ENCODE measurements at regions not wholly inside any gene's neighbourhood (a gene's known extent, or its start where the extent isn't known, plus 50 kb on each side); places are given as distances from the start of the nearest gene placed in this dataset.

DNA sequence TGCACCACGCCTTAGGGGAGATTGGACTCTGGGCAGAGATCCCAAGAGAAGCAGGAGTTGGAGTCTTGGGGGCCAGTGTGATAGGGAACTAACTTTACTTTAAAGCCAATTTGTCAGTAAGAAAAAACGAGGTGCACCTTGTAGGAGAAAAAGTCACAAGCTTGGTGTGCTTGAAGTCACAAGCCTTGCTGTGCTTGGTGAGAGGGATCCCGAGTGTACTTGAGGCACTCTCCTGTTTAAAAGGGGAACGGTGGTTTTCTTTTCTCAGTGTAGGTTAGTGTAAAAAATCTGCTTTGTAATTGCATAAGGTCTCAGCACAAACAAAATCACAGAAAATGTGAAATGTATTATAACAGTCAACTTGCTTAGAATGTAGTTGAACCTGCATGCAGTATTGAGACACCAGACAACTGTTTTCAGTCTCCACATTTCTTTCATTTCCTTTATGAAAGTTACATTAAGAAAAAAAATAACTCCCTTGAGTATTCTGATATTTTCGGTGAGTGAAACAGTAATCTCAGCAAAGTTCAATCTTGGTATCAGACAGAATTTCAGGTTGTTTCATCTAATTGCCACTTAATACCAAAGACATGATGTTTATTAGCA, 111.1 kb upstream of the DUSP22 start:
- no peak for DNase-seq

DNA sequence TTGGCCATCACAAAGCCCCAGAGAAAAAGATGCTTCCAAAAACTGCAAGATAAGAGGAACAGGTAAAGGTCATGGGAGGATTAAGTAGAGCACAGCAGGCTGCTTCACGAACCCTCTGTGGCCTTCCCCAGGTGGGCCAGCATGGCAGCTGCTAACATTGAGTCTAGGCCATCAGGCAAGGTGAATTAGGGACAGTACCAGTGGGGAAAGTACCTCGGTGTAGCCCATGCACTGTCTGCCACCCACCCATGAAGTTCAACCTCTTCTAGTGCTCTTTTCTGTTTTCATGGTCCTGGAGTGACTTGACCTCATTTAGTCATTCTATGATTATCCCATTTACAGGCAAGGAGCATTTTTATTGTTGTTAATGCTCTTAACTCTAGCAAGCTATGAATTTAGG, 108.6 kb upstream of the DUSP22 start:
- DNase-seq, result no peak

DNA sequence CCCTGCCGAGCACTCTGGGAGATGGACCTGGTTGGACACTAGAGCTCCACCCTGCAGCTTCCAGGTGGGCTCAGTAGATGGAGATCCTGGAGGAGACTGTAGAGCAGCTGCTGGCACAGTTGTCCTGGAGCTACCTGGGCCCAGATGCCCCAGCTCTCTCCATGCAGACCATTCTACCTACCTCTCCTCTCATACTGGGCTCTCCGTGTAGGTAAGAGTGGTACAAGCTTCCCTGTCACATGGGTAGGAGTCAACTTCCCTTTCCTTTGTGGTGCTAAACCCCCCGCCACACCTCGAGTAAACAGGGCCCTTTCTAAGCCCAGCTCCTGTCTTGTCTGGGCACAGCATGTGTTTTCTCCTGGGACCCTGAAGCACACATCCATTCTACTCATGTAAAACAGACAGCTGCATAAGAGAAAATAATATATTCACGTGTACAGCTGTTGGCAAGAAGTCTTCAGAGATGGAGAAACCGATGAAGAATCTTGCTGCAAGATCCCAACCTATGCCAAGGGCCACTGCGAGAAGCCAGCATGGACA, 108.1 kb upstream of the DUSP22 start:
- DNase-seq, result no peak

DNA sequence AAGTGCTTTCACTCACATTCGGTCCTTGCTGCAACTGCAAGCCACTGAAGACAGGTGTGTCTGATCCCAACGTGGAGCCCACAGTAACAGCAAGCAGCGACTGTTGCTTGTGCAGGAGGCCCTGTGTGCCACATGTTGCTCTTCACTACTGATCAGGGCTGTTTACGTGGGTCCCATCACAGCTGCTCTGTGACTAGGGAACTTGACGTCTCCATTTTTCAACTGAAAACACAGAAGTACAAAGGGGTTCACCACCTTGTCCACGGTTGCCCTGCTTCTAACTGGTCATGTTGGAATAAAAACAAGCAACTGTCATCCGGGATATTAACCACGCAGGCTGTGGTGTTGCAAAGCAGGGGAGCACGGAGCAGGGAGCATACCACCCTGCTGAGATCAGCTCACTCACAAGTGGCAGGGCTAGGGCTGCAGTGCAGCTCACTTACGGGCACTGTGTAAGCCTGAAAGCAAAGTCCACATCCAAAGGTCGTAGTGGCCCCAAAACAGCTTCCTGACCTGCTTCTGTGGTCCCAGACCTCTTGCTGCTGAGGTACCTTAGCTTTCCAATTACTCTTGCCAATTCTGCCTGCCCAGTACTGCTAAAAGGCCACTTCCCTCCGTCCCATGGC, 105.8 kb upstream of the DUSP22 start:
- no peak for DNase-seq

DNA sequence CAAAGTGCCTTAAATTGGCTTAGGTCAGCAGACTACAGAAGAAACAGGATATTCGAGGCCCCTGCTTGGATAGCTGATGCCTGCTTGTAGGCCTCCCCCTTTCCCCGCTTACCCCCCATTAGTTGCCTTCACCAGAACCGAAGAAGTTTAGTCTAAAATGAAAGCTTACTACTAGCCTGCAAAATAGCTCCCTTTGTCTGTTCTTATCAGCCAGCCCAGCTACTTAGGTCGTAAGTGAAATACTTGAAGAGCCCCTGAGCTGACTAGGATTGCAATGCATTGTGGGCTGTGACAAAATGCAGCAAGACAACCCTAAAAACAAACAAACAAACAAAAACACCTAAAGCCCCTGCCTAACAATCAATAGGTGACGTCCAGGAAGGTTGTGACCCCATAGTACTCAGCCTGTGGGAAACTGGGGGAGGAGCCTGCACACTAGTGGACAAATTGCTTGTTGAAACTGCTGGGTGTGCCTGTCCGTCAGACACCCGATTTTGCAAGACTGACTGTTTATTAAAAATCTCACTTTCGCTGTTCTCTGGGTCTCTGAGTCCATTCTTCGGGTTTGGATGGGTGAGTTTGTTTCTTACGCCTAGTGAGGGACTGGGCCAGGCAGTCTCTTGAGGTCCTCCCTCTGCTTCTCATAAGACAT, 105.0 kb upstream of the DUSP22 start:
- DNase-seq, result no peak

DNA sequence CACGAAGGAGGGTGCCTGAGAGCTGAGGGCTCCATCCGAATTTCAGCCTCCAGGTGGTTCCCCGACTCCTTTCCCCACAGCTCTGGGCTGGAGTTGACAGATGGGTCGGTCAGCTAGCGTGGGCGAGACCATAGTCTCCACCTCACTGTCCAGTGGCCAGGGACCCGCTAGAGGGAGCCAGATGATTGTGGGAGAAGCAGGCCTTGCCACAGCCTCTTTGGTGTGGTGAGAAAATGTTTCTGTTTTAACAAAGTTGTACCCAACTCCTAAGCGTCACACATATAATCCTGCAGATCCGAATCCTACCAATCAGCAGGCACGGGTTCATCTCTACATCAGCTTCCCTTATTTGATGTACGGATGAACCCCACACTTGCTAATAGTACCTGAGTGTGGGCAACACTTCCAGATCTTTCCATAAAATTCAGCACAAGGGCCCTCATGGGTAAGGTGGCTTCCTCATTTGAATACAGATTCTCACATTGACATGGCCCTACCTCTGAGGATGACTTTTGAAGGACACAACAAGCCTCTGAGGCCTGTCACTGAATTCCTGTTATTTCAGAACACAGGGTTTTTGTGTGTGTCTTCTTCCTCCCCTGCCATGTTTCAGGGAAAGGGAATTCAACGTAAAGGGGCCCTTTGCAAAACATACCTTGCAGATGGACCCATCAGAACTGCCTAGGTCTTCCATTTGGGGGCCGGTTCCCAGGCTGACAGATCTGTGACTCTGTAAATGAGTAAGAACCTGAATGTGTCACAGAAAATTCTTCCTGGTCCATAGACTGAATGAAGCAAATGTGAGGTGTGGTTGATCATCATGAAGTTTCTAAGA, 103.2 kb upstream of the DUSP22 start:
- DNase-seq, result peak; percentile 23

DNA sequence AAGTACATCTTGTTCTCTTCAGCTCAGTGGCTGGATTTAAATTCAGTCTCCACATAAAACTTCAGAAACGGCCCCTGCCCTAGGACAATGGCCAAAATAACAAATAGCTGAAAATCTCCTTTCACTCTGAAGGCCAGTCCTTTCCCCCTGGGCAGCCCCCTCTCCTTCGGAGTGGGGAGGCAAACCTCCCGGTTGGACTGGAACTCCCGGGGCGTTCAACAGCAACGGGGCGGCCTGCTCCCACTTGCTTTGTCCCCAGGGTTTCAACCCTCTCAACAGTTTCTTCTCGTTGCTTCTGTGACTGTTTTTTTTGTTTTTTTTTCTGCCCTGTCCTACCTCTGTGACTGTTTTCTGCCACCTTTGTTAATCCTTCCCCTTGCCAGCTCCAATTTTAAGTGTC, 102.6 kb upstream of the DUSP22 start:
- DNase-seq, result no peak

DNA sequence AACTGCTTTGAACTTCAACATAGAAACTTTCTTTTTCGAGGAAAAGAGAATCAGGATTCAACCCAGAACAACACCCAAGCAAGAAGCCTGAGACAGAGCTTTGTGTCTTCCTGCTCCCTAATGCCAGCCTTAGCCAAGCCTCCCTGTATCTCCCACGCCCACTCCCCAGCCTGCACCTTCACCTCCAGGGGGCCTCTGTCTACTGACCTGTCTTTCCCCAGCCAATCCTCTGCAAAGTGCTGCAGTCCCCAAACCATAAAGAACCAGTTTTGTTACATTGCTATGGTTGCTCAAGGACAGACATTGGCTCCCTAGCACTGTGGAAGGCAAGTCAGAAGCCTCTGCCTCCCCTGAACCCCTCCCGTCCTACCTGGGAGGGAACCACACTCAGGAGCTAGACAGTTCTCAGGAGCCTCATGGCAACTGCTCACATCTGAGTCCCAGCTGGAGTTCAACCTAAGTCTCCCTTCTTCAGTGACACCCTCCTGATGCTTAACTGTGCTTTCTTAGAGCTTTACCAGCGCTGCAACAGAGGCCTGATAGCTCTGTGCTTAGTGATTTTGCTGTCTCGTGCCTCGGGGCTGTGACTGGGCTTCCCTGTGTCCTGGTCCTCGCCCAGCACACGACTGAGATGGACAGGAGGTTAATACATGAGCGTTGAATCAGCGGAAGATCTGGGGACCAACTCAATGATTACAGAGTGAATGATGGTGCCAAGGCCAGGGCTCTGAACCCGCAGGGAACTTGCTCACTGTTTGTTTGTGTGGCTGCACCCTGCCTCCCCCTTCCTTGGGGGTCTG, 101.5 kb upstream of the DUSP22 start:
- no peak for DNase-seq

DNA sequence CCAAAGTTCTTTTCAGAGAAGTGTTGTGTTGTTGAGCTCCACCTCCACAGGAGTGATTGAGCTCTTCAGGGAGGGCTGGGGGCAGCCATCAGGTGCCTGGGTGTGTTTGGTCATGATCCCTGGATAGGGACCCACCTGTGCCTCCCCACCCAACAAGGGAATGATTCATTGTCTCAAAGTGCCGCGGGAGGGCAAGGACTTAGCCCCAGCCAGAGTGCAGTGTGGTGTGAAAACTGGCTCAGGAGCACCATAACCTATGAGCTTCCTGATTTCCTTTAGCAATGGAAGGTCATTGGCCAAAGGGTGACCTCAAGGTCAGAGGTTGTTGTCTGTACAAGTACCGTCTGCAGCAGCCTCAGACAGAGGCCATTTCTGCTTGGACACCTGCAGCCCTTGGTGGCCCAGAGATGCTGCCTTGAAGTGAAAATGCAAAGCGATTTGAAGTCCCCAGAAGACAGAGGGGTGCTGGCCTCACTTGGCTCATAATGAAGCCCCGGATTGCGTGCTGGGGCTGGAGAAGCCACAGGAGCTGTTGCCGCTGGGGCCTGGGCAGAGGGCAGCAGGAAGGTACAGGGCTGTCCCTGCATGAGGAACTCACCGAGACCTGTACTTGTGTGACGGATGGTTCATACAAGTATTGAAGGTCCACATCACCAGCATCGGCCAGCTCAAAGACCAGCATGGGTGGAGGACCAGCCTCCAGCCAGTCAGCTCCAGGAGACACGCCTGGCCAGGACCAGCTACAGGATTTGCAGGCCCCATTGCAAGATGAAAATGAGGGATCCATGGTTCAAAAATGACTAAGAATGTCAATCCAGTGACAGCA, 100.6 kb upstream of the DUSP22 start:
- DNase-seq, result no peak

DNA sequence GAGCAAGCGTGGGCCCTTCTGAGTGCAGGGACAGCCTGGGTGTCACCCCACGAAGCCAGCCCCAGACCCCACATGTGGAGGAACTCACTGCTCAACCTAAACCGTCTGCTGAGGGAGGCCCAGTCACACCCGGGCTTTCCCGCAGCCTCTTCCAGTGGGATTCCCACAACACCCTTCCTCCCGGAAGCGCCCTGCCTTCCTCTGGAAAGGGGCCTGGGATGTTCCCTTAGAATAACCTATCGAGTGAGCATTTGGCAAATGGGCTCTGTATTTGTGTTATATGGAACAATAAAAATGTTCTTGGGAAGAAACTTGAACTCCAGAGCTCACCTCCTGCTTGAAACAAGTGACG, 100.0 kb upstream of the DUSP22 start:
- DNase-seq, result no peak

DNA sequence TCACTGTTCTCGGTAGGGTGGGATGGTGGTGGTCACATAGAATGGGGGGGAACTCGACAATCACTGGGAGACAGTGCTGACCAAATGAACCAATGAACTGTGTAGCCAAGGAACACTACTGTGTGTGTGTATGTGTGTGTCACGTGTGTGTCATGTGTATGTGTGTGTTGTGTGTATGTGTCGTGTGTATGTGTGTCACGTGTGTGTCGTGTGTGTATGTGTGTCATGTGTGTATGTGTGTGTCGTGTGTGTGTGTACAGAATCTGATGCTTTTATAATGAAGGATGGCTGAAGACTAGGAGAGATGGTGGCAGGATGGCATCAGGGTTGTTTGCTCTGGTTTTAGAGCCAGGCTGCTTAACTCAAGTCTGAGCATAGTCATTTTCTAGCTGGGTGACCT, 99.1 kb upstream of the DUSP22 start:
- DNase-seq, result no peak

DNA sequence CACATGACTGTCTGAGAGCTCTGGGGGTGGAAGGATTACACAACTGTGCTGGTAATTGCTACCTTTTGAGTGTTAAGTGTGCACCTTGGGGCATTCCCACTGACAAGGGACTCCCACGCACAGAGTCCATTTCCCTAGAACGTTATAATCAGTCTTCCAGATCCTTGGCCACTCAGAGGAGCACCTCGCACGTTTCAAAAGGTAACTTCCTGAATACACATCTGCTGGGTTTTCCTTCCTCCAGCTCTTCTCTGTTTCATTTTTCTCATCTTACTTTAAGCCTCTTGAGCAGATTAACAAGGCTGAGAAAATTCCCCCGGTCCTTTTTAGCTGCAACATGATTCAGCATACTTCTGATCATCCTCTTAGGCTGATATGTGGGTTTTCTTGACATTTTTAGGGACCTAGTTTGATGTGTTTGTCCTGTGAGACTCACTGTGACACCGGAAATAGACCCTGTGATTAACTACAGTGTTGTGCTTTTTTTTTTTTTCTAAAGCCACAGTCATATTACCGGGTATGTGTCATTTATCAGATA, 98.4 kb upstream of the DUSP22 start:
- no peak for DNase-seq

DNA sequence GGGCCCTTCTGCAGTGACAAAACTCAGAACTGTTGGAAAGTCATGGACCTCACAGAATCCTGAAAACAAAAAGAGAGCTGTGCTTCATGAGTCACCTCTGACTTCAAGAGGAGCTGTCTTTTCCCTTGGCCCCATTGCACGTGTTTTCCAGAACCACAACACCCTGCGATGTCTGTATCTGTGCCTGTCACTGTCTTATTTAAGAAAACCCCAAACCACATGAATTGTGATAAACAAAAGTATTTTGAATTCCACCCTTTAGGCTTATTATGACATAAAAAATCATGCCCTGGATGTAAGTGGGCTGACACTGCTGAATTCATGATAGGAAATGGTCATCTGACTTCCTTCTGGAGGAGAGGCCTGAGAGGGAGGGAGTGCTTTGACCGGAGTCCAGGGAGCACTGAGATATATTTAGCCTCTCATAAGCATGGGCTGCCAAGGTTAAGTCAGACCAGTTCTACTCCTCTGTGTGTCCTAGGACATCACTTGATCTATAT, 96.4 kb upstream of the DUSP22 start:
- no peak for DNase-seq

DNA sequence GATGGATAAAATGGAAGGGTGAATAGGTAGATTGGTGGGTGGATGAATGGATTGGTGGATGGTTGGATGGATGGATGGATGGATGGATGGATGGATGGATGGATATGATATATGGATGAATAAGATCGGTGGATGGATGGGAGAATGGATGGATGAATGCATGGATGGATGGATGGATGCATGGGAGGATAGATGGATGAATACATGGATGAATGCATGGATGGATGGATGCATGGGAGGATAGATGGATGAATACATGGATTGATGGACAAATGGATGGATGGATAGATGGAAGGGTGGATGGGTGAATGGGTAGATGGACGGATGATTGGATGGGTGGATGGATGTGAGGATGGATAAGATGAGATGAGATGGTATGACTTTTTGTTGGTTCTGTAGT, 95.7 kb upstream of the DUSP22 start:
- DNase-seq, result no peak

DNA sequence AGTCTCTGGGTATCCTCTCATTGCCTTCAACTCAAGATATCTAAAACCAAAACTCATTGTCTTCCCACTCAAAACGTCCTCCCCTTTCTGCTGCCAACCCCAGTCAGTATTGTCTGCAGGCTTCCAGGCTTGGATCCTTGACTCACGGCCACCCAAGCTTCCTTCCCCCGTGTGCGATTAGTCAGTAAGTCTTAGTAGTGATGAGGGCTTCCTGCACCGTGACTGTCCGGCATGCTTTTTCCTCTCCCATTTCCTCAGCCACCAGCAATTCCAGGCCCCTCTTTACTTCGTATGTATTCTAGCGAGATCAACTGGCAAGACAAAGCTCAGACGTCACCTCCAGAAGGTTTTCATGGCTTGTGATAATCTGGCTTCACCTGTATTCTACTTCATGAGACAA, 88.6 kb upstream of the DUSP22 start:
- no peak for DNase-seq

DNA sequence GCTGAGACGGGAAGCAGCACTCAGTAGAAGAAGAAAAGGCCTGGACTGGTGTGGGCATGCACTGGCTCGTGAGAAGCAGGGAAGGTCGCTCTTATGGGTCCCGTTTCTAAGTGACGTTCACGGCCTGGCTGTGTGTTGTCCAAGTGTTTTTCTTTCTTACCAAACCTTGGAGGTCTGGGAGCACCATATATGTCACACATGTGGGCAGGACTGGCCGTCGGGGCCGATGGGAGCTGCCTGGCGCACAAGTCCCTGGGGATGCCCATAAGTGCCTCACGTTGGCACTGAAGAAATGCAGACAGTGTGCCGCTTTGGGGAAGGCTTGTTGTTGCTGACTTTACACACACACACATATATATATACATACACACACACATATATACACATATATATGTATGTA, 86.0 kb upstream of the DUSP22 start:
- DNase-seq, result no peak

DNA sequence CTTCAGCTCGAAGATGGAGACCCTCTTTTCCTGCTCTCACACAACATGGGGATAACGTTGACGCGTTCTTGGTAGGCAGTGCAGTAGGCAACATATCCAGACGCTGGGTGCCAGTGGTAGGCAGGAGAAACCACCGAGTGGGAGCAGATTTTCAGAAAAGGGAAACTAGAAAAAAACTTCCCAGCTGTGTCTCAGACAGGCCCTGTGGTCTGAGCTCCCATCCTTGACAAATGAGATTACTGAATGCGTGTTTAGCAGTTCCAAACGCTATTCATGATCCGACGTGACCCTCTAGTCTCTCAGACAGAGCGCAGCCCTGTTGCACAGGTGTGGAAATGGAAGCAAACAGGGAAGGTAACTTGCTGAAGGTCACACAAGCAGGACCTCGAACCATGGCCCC, 83.9 kb upstream of the DUSP22 start:
- DNase-seq, result no peak

DNA sequence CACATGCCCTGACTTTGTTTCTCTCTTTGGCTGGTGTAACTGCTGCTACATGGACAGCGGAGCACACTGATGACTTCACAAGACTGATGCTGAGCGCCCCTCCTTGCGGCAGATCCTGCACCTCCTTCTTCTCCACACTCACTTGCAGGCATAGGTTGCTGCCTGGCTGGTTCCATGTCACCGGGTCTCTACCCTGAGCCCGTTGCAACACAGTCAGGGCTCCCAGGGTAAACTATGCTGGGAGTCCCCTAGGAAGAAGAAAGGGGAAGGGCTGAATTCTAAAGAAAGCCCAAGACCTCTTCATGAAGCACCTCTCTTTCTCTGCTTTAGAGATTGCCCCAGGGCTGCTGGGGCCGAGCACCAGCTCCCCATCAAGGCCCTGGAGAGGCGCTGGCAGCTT, 83.3 kb upstream of the DUSP22 start:
- DNase-seq, result no peak

DNA sequence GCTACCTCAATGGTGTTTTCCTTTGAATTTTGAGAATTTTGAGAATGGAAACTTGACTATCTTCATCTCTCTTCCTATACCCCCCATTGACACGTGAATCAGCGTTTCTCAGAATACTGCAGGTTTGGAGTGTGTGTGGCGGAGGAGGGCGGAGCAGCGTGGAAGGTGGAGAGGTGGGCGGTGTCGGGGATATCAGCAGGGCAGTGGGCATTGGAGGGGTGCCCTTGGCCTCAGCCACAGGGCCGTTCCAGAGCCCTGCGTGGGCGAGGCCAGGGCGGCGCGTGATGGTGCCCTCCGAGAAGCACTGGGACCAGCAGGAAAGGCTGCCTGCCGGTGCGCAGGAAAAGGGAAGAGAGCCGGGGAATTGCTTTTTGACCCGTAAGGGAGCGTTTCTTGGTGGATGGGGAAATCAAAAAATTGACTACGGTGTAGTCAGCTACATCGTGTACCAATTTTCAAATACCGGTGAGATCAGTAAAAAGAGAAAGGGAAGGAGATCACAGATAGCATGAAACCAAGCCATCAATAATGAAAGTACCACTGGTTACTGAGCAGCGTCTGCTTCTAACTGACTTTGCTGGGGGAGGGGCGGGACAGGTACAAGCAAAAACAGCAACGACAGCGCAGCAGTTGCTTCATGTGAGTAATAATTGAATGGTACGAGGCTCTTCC, 82.7 kb upstream of the DUSP22 start:
- DNase-seq, result no peak

DNA sequence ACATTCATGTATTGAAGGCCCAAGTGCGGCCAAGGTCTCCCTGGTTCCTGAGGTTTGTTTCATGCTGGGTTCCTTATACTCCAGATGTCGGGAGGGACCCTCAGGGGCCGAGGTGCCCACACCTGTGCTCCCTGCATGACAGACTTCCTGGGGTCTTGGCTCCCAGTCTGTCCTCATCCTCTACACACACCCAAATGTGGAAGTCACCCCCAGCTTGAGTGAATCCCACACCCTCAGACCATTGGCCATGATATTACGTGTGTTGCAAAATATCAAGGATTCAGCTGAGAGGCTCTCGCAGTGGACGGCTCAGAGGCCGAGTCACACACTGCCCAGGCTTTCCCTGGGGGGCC, 82.2 kb upstream of the DUSP22 start:
- no peak for DNase-seq
